ENCODE measurements at regions not wholly inside any gene's neighbourhood (a gene's known extent, or its start where the extent isn't known, plus 50 kb on each side); places are given as distances from the start of the nearest gene placed in this dataset.

- no peak for DNase-seq (ENCODE audit: low read depth in 1 of 2, low spot score in 2 of 2)
- Histone ChIP-seq H3K4me3 (no peak overlapping the region), H3K4me1 (replicated peaks) (peaks cover 4% of the 10 kb centered on the region; the same call in 1 of the 2 replicates), H3K9me3 (replicated peaks) (no peaks in the 10 kb centered on the region), H3K27ac (no peak overlapping the region), H3K27me3 (replicated peaks) (no peaks in the 10 kb centered on the region), H3K36me3 (no peaks in the 10 kb centered on the region)
Measured at GRCh38 chr19:31574251-31574973, 225.2 kb upstream of the TSHZ3 start.

DNA sequence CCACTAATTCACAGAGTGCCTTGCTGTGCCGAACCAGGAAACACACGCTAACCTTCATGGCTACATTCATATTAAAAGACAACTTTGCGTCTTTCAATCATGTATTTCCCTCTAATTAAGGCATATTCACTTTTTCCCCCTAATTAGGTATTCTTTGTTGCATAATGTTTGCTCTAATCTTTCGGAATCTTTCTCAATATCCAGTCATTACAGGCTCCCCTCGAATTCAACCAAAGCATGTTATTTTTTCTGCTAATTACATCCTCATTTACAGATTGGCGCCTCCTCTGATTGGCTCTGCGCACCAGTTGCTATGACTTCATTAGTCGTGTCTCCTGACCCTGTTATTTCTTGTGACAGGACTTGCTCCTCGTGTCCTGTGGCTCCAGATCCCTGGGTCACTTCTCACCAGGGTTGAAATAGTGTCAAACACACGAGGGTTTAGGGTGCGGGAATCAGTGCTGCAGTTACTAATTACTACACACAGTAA is 226.7 kb upstream of the TSHZ3 start:
- H3K27ac ChIP-seq = no peak overlapping the region
- H3K4me1 ChIP-seq (replicated peaks) = peaks cover 2% of the 10 kb centered on the region; the same call in 1 of the 2 replicates
- H3K9me3 ChIP-seq (replicated peaks) = no peaks in the 10 kb centered on the region
- H3K36me3 ChIP-seq = no peaks in the 10 kb centered on the region
- DNase-seq (ENCODE audit: low read depth in 1 of 2, low spot score in 2 of 2) = peak in 1 of 2 experiments; percentile 3
- H3K4me3 ChIP-seq = no peak overlapping the region
- H3K27me3 ChIP-seq (replicated peaks) = no peaks in the 10 kb centered on the region

- Histone ChIP-seq H3K27ac (no peak overlapping the region), H3K4me1 (replicated peaks) (peaks cover 5% of the 10 kb centered on the region), H3K36me3 (no peaks in the 10 kb centered on the region), H3K4me3 (no peak overlapping the region), H3K9me3 (replicated peaks) (no peaks in the 10 kb centered on the region), H3K27me3 (replicated peaks) (no peaks in the 10 kb centered on the region)
- peak in 1 of 2 experiments; percentile 13 for DNase-seq (ENCODE audit: low read depth in 1 of 2, low spot score in 2 of 2)
Measured at GRCh38 chr19:31578326-31578725, 229.1 kb upstream of the TSHZ3 start.

DNA sequence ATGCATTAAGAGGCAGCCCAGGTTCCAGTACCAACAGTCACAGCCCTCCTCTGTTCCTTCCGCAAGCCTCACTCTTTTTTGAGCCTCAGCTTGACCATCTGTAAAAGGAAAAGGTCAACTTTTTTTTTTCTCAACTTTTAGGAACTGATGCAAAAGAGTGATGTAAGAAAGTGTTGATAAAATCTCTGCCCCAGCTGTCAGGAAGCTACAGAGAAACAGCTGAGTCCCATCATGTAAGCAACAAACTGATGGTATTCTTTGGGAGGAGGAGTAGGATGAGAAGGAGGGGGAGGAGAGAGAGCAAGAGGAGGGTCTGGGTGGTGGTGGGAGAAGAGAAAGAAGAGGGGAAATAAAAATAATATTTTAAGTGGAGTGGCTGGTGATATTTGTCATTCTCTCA is 233.9 kb upstream of the TSHZ3 start:
- Histone ChIP-seq H3K4me3 (no peak overlapping the region), H3K27me3 (replicated peaks) (no peaks in the 10 kb centered on the region), H3K27ac (no peak overlapping the region), H3K4me1 (replicated peaks) (peaks cover 27% of the 10 kb centered on the region), H3K9me3 (replicated peaks) (no peaks in the 10 kb centered on the region), H3K36me3 (no peaks in the 10 kb centered on the region)
- peak in 1 of 2 experiments; percentile 14 for DNase-seq (ENCODE audit: low read depth in 1 of 2, low spot score in 2 of 2)

- no peak overlapping the region for H3K4me3 ChIP-seq
- peaks cover 27% of the 10 kb centered on the region for H3K4me1 ChIP-seq (replicated peaks)
- H3K9me3 ChIP-seq (replicated peaks) = no peaks in the 10 kb centered on the region
- no peak overlapping the region for H3K27ac ChIP-seq
- H3K36me3 ChIP-seq = no peaks in the 10 kb centered on the region
- no peaks in the 10 kb centered on the region for H3K27me3 ChIP-seq (replicated peaks)
- DNase-seq (ENCODE audit: low read depth in 1 of 2, low spot score in 2 of 2) = peak in 1 of 2 experiments; percentile 65
Measured at GRCh38 chr19:31586282-31586681, 237.0 kb upstream of the TSHZ3 start.

DNA sequence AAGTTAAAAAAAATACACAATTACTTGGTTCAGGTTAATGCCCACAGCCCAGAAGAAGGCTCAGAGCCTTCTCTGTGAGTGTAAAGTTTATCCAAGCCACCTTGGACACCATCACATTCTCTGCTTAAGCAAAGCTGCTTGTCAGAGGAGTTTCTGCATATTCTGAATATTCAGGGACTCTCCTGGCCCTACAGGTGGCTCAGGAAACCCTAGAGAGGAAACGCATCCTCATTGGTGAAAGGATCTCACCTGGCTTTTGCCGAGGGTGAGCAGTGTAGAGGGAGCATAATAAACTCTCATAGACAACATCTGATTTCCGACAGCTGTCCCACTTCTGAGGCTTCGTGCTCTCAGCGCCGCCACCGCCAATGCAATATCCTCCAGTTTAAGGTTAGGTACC is 239.9 kb upstream of the TSHZ3 start:
- no peaks in the 10 kb centered on the region for H3K9me3 ChIP-seq (replicated peaks)
- no peak for DNase-seq (ENCODE audit: low read depth in 1 of 2, low spot score in 2 of 2)

GRCh38 chr19:31591258-31591657 is 242.0 kb upstream of the TSHZ3 start:
- no peaks in the 10 kb centered on the region for H3K9me3 ChIP-seq (replicated peaks)
- no peak overlapping the region for H3K27ac ChIP-seq
- no peak for DNase-seq (ENCODE audit: low read depth in 1 of 2, low spot score in 2 of 2)
- no peaks in the 10 kb centered on the region for H3K27me3 ChIP-seq (replicated peaks)
- H3K4me1 ChIP-seq (replicated peaks) = peaks cover 12% of the 10 kb centered on the region
- H3K36me3 ChIP-seq = no peaks in the 10 kb centered on the region
- no peak overlapping the region for H3K4me3 ChIP-seq

More for the DNA sequence above, 239.9 kb upstream of the TSHZ3 start:
- H3K4me1 ChIP-seq (replicated peaks) = peaks cover 17% of the 10 kb centered on the region
- H3K27ac ChIP-seq = no peak overlapping the region
- no peaks in the 10 kb centered on the region for H3K36me3 ChIP-seq
- no peaks in the 10 kb centered on the region for H3K27me3 ChIP-seq (replicated peaks)
- no peak overlapping the region for H3K4me3 ChIP-seq

DNA sequence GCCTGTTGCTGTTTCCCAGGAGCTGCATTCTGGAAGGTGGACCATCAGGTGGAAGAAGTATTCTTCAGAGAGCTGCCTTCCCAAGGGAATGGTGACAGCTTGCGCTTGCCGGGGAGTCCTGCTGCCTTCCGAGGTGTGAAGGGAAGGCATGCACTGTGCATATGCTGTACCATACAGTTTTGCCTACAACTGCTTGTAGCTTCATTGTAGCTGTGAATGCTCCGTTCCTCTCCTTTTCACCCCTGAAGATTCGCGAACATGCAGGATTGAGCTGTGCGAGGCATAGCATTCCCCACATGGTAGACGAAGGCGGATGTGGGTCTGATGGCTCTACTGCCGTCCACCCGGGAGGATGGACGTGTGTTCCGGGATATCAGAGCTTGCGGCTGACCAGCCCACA is 243.2 kb upstream of the TSHZ3 start:
- no peaks in the 10 kb centered on the region for H3K9me3 ChIP-seq (replicated peaks)
- no peak for DNase-seq (ENCODE audit: low read depth in 1 of 2, low spot score in 2 of 2)
- no peaks in the 10 kb centered on the region for H3K36me3 ChIP-seq
- H3K4me3 ChIP-seq = no peak overlapping the region
- H3K27ac ChIP-seq = no peak overlapping the region
- no peaks in the 10 kb centered on the region; the same call in 1 of the 2 replicates for H3K4me1 ChIP-seq (replicated peaks)
- no peaks in the 10 kb centered on the region for H3K27me3 ChIP-seq (replicated peaks)

DNA sequence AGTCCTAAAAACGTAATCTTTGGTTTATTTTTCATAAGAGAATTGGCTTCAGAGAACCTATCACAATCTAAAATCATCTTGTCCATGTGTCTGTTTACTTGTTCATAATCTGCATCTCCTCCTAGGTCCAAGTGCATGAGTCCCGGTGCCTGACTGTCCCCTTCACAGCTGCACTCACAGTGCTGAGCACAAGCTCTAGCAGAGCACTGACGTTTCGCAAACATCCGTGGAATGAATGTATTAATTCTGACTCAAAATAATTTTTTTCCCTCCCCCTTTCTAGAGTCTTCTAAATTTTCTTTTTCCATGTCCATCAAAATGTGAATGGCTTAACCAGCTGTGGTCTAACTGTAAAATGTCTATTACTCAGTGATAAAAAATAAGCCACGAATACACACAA is 245.5 kb upstream of the TSHZ3 start:
- Histone ChIP-seq H3K4me3 (no peak overlapping the region), H3K36me3 (no peaks in the 10 kb centered on the region), H3K27me3 (replicated peaks) (no peaks in the 10 kb centered on the region), H3K4me1 (replicated peaks) (no peaks in the 10 kb centered on the region), H3K9me3 (replicated peaks) (no peaks in the 10 kb centered on the region), H3K27ac (no peak overlapping the region)
- DNase-seq (ENCODE audit: low read depth in 1 of 2, low spot score in 2 of 2) = no peak

DNA sequence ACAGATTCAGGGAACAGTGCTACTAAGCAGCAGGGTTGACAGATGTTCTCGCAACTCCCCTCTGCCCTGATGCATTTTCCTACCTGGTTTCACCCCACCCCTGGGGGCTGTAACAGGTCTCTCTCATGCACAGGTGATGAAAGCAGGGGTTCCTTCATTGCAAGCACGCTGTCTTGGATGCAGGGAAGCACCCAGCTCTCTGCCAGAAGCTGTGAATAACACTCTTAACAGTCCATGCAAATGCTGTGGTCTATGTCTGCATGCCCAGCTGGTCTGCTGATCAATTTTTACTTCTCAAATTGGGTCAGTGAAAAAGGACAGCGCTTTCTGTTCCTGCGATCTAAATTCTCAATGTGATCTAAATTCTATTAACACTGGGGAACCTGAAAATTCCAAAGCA is 246.3 kb upstream of the TSHZ3 start:
- Histone ChIP-seq H3K4me3 (no peak overlapping the region), H3K27ac (no peak overlapping the region), H3K4me1 (replicated peaks) (no peaks in the 10 kb centered on the region), H3K27me3 (replicated peaks) (no peaks in the 10 kb centered on the region), H3K9me3 (replicated peaks) (no peaks in the 10 kb centered on the region), H3K36me3 (no peaks in the 10 kb centered on the region)
- DNase-seq (ENCODE audit: low read depth in 1 of 2, low spot score in 2 of 2) = no peak

DNA sequence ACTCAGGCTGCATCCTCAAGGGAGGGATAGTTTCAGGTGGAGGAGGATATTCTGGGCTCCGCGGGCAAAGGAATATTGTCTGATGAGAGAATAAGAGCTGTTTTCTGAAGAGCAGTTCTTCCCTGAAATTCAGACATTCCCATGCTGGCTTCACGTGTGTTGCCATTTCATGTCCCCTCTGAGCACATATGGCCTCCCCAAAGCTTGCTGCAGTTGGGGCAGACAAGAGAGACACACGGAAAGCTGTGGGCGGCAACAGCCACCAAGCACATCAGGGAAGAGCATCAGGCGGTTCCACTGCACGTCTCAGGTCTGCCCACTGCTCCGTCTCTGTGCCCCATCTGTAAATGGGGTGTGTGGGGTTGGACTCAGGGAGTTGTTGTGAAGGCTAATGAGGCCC is 247.5 kb upstream of the TSHZ3 start:
- no peaks in the 10 kb centered on the region for H3K36me3 ChIP-seq
- no peaks in the 10 kb centered on the region for H3K27me3 ChIP-seq (replicated peaks)
- no peak overlapping the region for H3K27ac ChIP-seq

DNA sequence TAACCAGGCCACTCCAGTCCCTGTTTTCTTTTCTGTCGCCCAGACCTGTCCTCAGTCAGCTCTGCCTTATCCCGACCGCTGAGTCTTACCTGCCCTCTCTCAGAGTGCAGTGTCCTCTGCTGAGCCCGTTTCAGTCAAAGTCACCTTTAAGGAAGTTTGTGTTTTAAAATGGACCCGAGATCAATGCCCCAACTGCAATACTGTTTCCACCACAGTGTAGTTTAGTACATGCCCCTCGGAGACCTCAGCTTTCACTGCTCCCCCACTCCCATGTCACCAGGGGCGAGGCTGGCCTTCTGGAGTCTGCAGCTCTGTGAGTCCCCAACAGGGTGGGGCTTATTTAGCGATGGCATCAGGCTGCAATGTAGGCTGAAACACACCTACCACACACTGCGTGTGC is 248.4 kb upstream of the TSHZ3 start:
- Histone ChIP-seq H3K4me1 (replicated peaks) (no peaks in the 10 kb centered on the region), H3K9me3 (replicated peaks) (no peaks in the 10 kb centered on the region), H3K4me3 (no peak overlapping the region), H3K27me3 (replicated peaks) (no peaks in the 10 kb centered on the region), H3K27ac (no peak overlapping the region), H3K36me3 (no peaks in the 10 kb centered on the region)
- DNase-seq (ENCODE audit: low read depth in 1 of 2, low spot score in 2 of 2) = no peak

More for the DNA sequence above, 247.5 kb upstream of the TSHZ3 start:
- no peaks in the 10 kb centered on the region for H3K9me3 ChIP-seq (replicated peaks)
- H3K4me3 ChIP-seq = no peak overlapping the region
- no peak for DNase-seq (ENCODE audit: low read depth in 1 of 2, low spot score in 2 of 2)
- no peaks in the 10 kb centered on the region for H3K4me1 ChIP-seq (replicated peaks)

- H3K36me3 ChIP-seq = no peaks in the 10 kb centered on the region
- no peaks in the 10 kb centered on the region for H3K9me3 ChIP-seq (replicated peaks)
- no peaks in the 10 kb centered on the region for H3K27me3 ChIP-seq (replicated peaks)
- no peak overlapping the region for H3K27ac ChIP-seq
- H3K4me1 ChIP-seq (replicated peaks) = no peaks in the 10 kb centered on the region
- DNase-seq (ENCODE audit: low read depth in 1 of 2, low spot score in 2 of 2) = no peak
- no peak overlapping the region for H3K4me3 ChIP-seq
Measured at GRCh38 chr19:31598730-31599238, 249.5 kb upstream of the TSHZ3 start.

- H3K27me3 ChIP-seq (replicated peaks) = no peaks in the 10 kb centered on the region
- H3K36me3 ChIP-seq = no peaks in the 10 kb centered on the region
- H3K4me3 ChIP-seq = no peak overlapping the region
- no peak overlapping the region for H3K27ac ChIP-seq
- no peak for DNase-seq (ENCODE audit: low read depth in 1 of 2, low spot score in 2 of 2)
- H3K9me3 ChIP-seq (replicated peaks) = no peaks in the 10 kb centered on the region
- no peaks in the 10 kb centered on the region for H3K4me1 ChIP-seq (replicated peaks)
Measured at GRCh38 chr19:31600731-31601295, 251.6 kb upstream of the TSHZ3 start.
